GM12875 (cell line): ENCODE measurements at regions not wholly inside any gene's neighbourhood (a gene's known extent, or its start where the extent isn't known, plus 50 kb on each side); places are given as distances from the start of the nearest gene placed in this dataset.

ENCODE experiments used
- H3K4me3 ChIP-seq: one replicate; pipeline ENCODE4 v1.5.1; 2011; ENCODE audit warnings: low read depth, low read length, control low read depth
- TF ChIP-seq, protein P1 (sequence below): IDR thresholded peaks from 2 replicates; pipeline ENCODE4 v1.5.1; 2011; ENCODE audit warnings: low read depth, mild to moderate bottlenecking, control low read depth, inconsistent platforms, low read length, moderate library complexity, borderline replicate concordance; ENCODE audit not compliant: insufficient read depth

DNA sequence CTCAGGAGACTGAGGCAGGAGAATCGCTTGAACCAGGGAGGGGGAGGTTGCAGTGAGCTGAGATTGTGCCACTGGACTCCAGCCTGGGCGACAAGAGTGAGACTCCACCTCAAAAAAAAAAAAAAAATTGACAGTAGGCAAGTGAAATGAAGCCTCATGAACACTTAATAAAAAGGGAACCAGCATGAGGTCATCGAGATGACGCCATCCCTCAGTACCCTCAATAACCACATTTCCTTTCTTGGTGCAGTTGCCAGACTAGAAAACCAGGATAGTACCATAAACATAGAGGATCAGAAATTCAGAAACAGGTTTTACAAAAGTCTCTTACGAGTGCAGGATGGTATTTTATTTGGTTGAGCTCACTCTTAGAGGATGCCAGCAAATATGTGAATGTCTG is 584.1 kb downstream of the MAFB start:
- TF ChIP-seq, protein P1, sequence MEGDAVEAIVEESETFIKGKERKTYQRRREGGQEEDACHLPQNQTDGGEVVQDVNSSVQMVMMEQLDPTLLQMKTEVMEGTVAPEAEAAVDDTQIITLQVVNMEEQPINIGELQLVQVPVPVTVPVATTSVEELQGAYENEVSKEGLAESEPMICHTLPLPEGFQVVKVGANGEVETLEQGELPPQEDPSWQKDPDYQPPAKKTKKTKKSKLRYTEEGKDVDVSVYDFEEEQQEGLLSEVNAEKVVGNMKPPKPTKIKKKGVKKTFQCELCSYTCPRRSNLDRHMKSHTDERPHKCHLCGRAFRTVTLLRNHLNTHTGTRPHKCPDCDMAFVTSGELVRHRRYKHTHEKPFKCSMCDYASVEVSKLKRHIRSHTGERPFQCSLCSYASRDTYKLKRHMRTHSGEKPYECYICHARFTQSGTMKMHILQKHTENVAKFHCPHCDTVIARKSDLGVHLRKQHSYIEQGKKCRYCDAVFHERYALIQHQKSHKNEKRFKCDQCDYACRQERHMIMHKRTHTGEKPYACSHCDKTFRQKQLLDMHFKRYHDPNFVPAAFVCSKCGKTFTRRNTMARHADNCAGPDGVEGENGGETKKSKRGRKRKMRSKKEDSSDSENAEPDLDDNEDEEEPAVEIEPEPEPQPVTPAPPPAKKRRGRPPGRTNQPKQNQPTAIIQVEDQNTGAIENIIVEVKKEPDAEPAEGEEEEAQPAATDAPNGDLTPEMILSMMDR: no peak
- H3K4me3 ChIP-seq: no peak overlapping the region

DNA sequence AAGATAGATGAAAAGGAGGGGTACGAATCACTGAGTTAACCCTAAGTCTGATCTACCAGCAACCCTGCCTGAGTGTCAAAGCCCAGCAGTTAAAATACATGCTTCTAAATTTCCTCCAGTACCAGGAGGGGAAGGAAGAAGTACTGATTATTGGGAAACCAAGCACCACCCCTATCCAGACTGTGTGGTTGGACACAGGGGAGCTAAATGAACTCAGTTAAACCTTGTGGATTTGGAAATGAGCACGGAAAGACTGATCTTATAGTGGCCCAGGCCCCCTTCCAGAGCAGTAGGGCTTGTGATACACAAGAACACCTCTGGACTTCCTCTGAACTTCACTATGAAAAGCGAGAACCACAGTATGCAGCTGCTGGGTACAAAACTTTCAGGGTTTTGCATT is 585.6 kb downstream of the MAFB start:
- TF ChIP-seq, protein P1: no peak
- H3K4me3 ChIP-seq: no peak overlapping the region

DNA sequence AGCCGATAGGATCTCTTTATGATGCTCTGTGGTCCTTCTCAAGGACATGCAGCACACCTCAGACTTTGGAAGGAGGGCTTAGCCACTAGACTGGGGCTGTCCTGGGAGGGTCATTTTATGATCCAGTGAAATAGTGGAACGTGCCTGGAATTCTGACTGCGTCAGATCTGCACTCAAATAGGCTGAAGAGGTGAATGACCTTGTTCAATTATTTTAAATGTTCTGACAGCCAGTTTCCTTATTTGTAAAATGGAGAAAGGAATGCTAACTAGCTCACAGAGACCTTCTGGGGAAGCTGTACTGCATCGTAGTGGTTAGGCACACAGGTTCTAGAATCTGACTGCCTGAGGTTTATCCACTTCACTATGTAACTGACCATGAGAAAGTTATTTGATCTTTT is 587.5 kb downstream of the MAFB start:
- H3K4me3 ChIP-seq: no peak overlapping the region
- TF ChIP-seq, protein P1: no peak

DNA sequence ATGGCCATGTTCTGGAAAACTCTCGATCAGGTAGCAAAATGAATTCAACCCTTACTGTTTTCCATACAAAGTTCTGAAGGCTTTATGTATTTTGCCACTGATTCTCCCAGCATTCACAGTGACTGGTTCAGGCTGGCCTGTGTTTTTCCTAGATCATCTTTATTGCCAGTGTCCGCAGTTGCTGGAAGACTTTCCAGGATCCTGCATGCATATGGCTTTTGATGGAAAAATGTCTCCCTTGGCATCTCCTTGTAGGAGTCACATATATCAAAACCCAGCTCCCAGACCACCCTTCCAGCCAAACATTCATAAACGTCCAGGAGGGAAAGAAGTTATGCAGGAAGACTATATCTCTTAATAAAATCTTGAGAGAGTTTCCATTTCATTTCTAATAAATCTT is 588.8 kb downstream of the MAFB start:
- no peak overlapping the region for H3K4me3 ChIP-seq
- TF ChIP-seq, protein P1: no peak

DNA sequence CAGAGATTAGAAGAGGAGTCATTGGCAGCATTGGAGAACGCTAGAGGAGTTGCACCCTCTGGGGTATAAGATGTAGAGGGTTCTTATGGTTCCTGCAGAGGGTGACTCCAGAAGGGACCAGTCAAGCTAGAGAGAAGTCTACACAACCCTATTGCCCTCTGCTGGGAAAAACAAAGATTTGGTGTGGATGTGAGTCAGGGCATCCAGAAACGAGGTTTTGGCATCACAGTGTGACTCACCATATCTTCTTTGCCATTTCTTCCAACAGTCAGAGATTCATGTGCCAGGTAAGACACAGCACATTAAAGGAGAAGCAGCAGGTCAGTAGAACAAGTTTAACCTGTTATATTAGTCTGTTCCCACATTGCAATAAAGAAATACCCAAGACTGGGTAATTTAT is 598.8 kb downstream of the MAFB start:
- TF ChIP-seq, protein P1: no peak
- H3K4me3 ChIP-seq: no peak overlapping the region

DNA sequence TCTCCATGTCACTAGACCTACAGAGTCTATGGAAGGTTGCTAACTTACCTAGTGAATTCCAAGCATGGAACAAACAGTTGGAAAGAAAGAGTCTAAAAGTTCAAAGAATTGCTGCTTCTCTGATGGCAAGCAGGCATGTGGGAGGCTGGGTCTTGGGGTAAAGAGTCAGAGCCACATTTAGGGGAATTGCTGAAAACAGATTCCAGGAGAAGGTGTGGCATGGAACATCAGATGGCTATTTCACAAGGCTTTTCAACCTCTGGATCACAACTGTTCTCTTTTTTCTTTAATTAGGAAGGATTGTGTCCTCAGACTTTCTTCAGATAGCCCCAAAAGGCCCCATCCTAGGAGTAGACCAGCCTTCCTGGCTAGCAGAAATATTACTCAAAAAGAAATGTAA is 601.5 kb downstream of the MAFB start:
- H3K4me3 ChIP-seq: no peak overlapping the region
- TF ChIP-seq, protein P1: no peak

DNA sequence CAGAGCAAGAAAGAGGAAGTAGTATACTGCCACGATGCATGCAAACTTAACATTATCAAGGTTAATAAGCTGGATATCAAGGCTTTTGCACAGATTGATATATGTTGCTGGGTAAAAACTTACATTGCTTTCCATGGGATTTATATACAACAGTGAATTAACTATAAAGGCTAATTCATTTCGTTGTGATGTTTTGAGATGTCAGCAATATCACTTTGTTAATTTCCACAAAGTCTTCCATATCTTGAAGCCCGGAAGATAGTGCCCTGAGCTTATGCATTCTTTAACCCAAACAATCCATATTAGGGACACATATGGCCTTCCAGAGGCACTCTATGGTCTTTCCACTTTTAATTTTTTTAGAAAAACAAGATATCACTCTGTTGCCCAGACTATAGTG is 603.5 kb downstream of the MAFB start:
- TF ChIP-seq, protein P1: no peak
- H3K4me3 ChIP-seq: no peak overlapping the region
